DMS53 (cell line): ENCODE measurements at regions not wholly inside any gene's neighbourhood (a gene's known extent, or its start where the extent isn't known, plus 50 kb on each side); places are given as distances from the start of the nearest gene placed in this dataset.

Source experiments
- DNase-seq: peaks from one replicate; lab custom pipeline; 2025; lab: John Stamatoyannopoulos, UW

GRCh38 chr11:32039149-32039548 lies 51.7 kb upstream of the RCN1 start:
- DNase-seq = no peak

GRCh38 chr11:32034680-32035079 lies 56.2 kb upstream of the RCN1 start:
- no peak for DNase-seq

- no peak for DNase-seq
Measured at GRCh38 chr11:32034149-32034548, 56.7 kb upstream of the RCN1 start.

- DNase-seq = no peak
Measured at GRCh38 chr11:32033491-32033890, 57.4 kb upstream of the RCN1 start.

- DNase-seq = no peak
Measured at GRCh38 chr11:32033067-32033466, 57.8 kb upstream of the RCN1 start.

GRCh38 chr11:32032478-32032877 lies 58.4 kb upstream of the RCN1 start:
- no peak for DNase-seq

- DNase-seq = no peak
Measured at GRCh38 chr11:32032052-32032451, 58.8 kb upstream of the RCN1 start.

- DNase-seq = no peak
Measured at GRCh38 chr11:32030875-32031503, 59.9 kb upstream of the RCN1 start.

- no peak for DNase-seq
Measured at GRCh38 chr11:32029721-32030120, 61.2 kb upstream of the RCN1 start.

- no peak for DNase-seq
Measured at GRCh38 chr11:32028201-32028600, 62.7 kb upstream of the RCN1 start.

GRCh38 chr11:32026766-32027165 lies 64.1 kb upstream of the RCN1 start:
- no peak for DNase-seq

GRCh38 chr11:32024948-32025347 lies 65.9 kb upstream of the RCN1 start:
- no peak for DNase-seq

- no peak for DNase-seq
Measured at GRCh38 chr11:32023370-32024305, 67.2 kb upstream of the RCN1 start.

- DNase-seq = no peak
Measured at GRCh38 chr11:32018672-32019071, 72.2 kb upstream of the RCN1 start.

- DNase-seq = no peak
Measured at GRCh38 chr11:32016111-32016510, 74.8 kb upstream of the RCN1 start.

GRCh38 chr11:32015427-32015826 lies 75.4 kb upstream of the RCN1 start:
- DNase-seq = no peak

- no peak for DNase-seq
Measured at GRCh38 chr11:32013603-32014002, 77.3 kb upstream of the RCN1 start.

GRCh38 chr11:32012049-32012448 lies 78.8 kb upstream of the RCN1 start:
- DNase-seq = no peak

- no peak for DNase-seq
Measured at GRCh38 chr11:32008880-32009551, 81.9 kb upstream of the RCN1 start.

- DNase-seq = peak; percentile 57
Measured at GRCh38 chr11:32006799-32007388, 84.0 kb upstream of the RCN1 start.

GRCh38 chr11:32005786-32006416 lies 85.0 kb upstream of the RCN1 start:
- no peak for DNase-seq

- DNase-seq = no peak
Measured at GRCh38 chr11:32003335-32003734, 87.5 kb upstream of the RCN1 start.
